Pancreas (tissue), 10 donors: ENCODE measurements at regions not wholly inside any gene's neighbourhood (a gene's known extent, or its start where the extent isn't known, plus 50 kb on each side); places are given as distances from the start of the nearest gene placed in this dataset.
"Not testable (repeated sequence)": the region's sequence is repeated elsewhere in the genome, so short reads cannot be mapped to it uniquely, and the experiment has no call there.

ENCODE experiments used
- ATAC-seq, 4 donors: fragments of 200-7000 bp; cut with Tn5 transposase; one replicate each; pipeline versions ENCODE4 v1.8.0 to v1.9.1; 2020; ENCODE audit warnings: mild to moderate bottlenecking in 4 of 4, moderate library complexity in 4 of 4
- DNase-seq, 6 donors: peaks; one replicate each; pipeline ENCODE4 v3.0.0-alpha.2; 2020
- FAIRE-seq: peaks from 2 replicates; lab custom pipeline; 2012; peaks lifted over from hg19 to GRCh38; lab: Jason Lieb, UNC
- H3K27ac ChIP-seq, 4 donors: fragments of 200-600 bp; sonication (generic); 1 replicate in 3 of 4; 2 replicates in 1 of 4; pipeline versions ENCODE4 v1.5.0 to v1.8.0; 2020
- H3K27me3 ChIP-seq, 4 donors: fragments of 200-600 bp; one replicate each; pipeline ENCODE4 v1.8.0; 2021
- H3K36me3 ChIP-seq, 3 donors: fragments of 200-600 bp; sonication (generic) in 1 of 3; one replicate each; pipeline versions ENCODE4 v1.5.0 to v1.8.0; 2020 to 2021
- H3K4me1 ChIP-seq, 3 donors: fragments of 200-600 bp; one replicate each; pipeline ENCODE4 v1.8.0; 2021
- H3K4me3 ChIP-seq, 4 donors: fragments of 200-600 bp; sonication (generic) in 2 of 4; one replicate each; pipeline versions ENCODE4 v1.5.0 to v1.8.0; 2020 to 2021
- H3K9me3 ChIP-seq, 4 donors: fragments of 200-600 bp; one replicate each; pipeline ENCODE4 v1.8.0; 2021
- WGBS, 2 donors: extraction: QIAGEN DNeasy Blood & Tissue Kit; methylation state at CpG; one replicate each; pipeline ENCODE4 v1.1.7; 2013; 5-methylcytosine and 5-hydroxymethylcytosine counted together
- intact Hi-C, 3 donors: fragments of 100-400 bp; cut with DNase I; formaldehyde crosslinking; loops; one replicate each; pipeline versions ENCODE4 v1.11.1 to v1.14.2; 2022
- TF ChIP-seq, protein P1 (sequence below), 4 donors: fragments of 200-600 bp; sonication (generic) in 3 of 4; IDR thresholded peaks; one replicate each; pipeline versions ENCODE4 v1.5.0 to v1.8.0; 2021; ENCODE audit warnings: antibody characterized with exemption in 4 of 4
- donor health status: healthy with polysubstance abuse.
- donor health status: DM: no; HTN: no; CAD: no; lungs with moderate emphysema.
- donor health status: DM: no; HTN: no; CAD: no.
- donor health status: control.
- donor health status: control.
- donor health status: Bipolar disorder and iron deficiency.
- donor health status: DM: yes; HTN: yes; CAD: no.
- donor health status: DM: no; HTN: no; CAD: no.
- donor health status: DM: no; HTN: no; CAD: no.
- donor health status: DM: yes; HTN: yes; CAD: no.

- Histone ChIP-seq H3K27ac (no peak overlapping the region), H3K27me3 (no peaks in the 10 kb centered on the region), H3K9me3 (no peaks in the 10 kb centered on the region), H3K36me3 (no peaks in the 10 kb centered on the region), H3K4me1 (no peaks in the 10 kb centered on the region), H3K4me3 (no peak overlapping the region)
- intact Hi-C loops, result no loop called here
- ATAC-seq (no peak), FAIRE-seq (no peak), DNase-seq (no peak)
- TF ChIP-seq, protein P1, sequence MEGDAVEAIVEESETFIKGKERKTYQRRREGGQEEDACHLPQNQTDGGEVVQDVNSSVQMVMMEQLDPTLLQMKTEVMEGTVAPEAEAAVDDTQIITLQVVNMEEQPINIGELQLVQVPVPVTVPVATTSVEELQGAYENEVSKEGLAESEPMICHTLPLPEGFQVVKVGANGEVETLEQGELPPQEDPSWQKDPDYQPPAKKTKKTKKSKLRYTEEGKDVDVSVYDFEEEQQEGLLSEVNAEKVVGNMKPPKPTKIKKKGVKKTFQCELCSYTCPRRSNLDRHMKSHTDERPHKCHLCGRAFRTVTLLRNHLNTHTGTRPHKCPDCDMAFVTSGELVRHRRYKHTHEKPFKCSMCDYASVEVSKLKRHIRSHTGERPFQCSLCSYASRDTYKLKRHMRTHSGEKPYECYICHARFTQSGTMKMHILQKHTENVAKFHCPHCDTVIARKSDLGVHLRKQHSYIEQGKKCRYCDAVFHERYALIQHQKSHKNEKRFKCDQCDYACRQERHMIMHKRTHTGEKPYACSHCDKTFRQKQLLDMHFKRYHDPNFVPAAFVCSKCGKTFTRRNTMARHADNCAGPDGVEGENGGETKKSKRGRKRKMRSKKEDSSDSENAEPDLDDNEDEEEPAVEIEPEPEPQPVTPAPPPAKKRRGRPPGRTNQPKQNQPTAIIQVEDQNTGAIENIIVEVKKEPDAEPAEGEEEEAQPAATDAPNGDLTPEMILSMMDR (IDR thresholded peaks at IDR 0.05), result no peak
- WGBS, 2 donors, result 63 to 75% methylated on average over 3 of the region's 3 CpGs
Observed at GRCh38 chr3:68676136-68676535, 256.2 kb downstream of the TAFA4 start.

GRCh38 chr3:68667346-68667745, 265.0 kb downstream of the TAFA4 start:
- no peak for DNase-seq
- Histone ChIP-seq H3K36me3 (no peaks in the 10 kb centered on the region), H3K4me1 (no peaks in the 10 kb centered on the region), H3K9me3 (no peaks in the 10 kb centered on the region), H3K27me3 (no peaks in the 10 kb centered on the region), H3K4me3 (no peak overlapping the region), H3K27ac (no peak overlapping the region)
- ATAC-seq, result no peak
- FAIRE-seq, result no peak
- TF ChIP-seq, protein P1 (IDR thresholded peaks at IDR 0.05), result no peak
- intact Hi-C loops, result no loop called here

DNA sequence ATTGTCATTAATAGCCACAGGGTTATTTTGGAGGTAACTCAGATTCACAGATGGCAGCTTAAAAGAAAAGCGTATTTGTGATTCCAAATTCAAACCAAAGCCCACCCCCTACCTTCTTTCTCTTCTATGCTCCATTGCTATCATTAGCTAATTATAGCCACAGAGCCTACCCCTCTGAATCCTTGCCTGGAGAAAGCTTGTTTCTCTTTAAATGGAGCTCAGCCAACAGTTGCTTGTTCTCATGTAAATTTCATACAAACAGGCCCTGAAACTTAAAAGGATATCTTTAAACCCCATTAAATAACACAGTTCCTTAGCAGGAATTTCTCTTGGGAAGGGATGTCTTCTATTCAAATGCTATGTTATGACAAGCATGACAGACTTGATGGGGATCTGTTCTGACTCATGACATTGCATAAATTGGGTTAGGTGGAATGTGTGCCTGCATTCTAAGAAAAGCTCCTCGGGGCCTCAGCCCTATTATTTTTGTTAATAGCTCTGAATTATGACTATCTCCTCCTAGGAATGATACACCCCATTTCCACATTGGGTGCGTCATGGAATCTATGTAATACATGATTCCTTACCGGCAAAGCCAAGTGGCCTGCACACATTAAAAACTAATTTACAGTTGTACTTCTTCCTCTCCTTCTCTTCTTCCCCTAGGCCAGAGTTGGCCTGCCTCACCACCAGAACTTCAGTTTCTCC, 265.8 kb downstream of the TAFA4 start:
- no peaks in the 10 kb centered on the region for H3K4me1 ChIP-seq
- no peaks in the 10 kb centered on the region for H3K27me3 ChIP-seq
- FAIRE-seq (peak; percentile 32), ATAC-seq (no peak), DNase-seq (no peak)
- 67 to 82% methylated on average over 4 of the region's 4 CpGs for WGBS, 2 donors
- H3K9me3 ChIP-seq, result no peaks in the 10 kb centered on the region
- H3K36me3 ChIP-seq, result no peaks in the 10 kb centered on the region
- no peak overlapping the region for H3K27ac ChIP-seq
- TF ChIP-seq, protein P1 (IDR thresholded peaks at IDR 0.05), result no peak
- no peak overlapping the region for H3K4me3 ChIP-seq
- intact Hi-C loops, result no loop called here

DNA sequence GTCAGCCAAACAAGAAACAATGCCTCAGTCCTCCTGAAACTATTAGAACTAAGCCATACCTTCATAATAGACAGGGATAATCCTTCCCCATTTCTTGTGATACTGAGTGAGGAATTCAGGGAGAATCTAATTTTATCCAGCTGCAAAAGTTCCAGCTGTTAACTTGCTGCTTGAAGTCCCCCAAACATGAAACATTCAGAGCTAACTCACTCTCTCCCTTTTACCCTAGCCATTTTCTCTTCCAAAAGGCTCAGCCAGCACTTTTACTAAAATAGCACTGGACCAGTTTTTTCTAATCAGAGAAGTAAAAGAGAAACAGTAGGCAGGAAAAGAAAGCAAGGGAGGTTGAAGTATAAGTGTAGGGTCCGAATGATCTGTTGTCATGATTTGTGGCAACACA, 268.1 kb downstream of the TAFA4 start:
- Histone ChIP-seq H3K27me3 (no peaks in the 10 kb centered on the region), H3K4me3 (no peak overlapping the region), H3K4me1 (no peaks in the 10 kb centered on the region), H3K36me3 (no peaks in the 10 kb centered on the region), H3K9me3 (no peaks in the 10 kb centered on the region), H3K27ac (no peak overlapping the region)
- TF ChIP-seq, protein P1 (IDR thresholded peaks at IDR 0.05), result no peak
- ATAC-seq, result no peak
- no peak for FAIRE-seq
- WGBS, 2 donors, result 25 to 31% methylated on average over 1 of the region's 1 CpG
- no peak for DNase-seq
- intact Hi-C loops, result no loop called here

DNA sequence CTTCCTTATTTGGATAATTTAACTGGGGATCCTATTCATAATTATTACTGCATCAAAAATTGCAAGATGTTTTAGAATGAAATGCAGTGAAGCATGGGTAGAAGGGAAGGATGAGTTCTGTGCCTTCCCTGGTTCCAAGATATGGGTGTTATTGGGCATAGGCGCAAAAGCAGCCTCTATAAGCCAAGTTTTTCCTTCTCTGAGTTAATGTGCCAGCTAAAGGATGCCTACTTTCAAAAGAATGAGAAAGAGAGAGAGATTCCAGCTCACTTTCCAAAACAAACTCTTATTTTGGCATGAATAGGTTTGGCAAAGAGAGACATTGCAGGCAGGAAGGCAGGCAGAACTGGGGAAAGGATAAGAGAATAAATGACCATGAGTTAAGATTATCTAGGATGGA, 270.2 kb downstream of the TAFA4 start:
- ATAC-seq (no peak), FAIRE-seq (no peak)
- TF ChIP-seq, protein P1 (IDR thresholded peaks at IDR 0.05), result no peak

DNA sequence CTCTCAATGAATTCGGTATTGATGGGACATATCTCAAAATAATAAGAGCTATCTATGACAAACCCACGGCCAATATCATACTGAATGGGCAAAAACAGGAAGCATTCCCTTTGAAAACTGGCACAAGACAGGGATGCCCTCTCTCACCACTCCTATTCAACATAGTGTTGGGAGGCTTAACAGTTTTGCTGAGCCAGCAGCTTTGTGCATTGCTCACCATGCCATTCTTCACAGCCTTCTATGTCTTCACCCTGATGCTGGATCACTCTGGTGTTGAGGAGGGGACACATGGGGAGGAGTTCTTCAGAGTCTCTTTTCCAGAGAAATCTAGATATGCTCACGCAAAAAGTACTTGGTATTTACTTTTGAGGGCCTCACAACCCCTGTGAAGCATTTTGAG, 281.7 kb downstream of the TAFA4 start:
- DNase-seq, H3K4me1 ChIP-seq, ATAC-seq, H3K9me3 ChIP-seq, H3K27me3 ChIP-seq, H3K27ac ChIP-seq, H3K4me3 ChIP-seq, H3K36me3 ChIP-seq, FAIRE-seq, intact Hi-C loops: not testable (repeated sequence)
- 62 to 80% methylated on average over 3 of the region's 3 CpGs for WGBS, 2 donors

More for the DNA sequence above, 270.2 kb downstream of the TAFA4 start:
- H3K36me3 ChIP-seq, result no peaks in the 10 kb centered on the region
- WGBS, 2 donors, result 65 to 90% methylated on average over 1 of the region's 1 CpG
- no peaks in the 10 kb centered on the region for H3K27me3 ChIP-seq
- DNase-seq, result no peak
- no peak overlapping the region for H3K27ac ChIP-seq
- H3K4me1 ChIP-seq, result no peaks in the 10 kb centered on the region
- H3K9me3 ChIP-seq, result no peaks in the 10 kb centered on the region
- intact Hi-C loops, result no loop called here
- no peak overlapping the region for H3K4me3 ChIP-seq
